ENCODE measurements at regions not wholly inside any gene's neighbourhood (a gene's known extent, or its start where the extent isn't known, plus 50 kb on each side); places are given as distances from the start of the nearest gene placed in this dataset.

DNA sequence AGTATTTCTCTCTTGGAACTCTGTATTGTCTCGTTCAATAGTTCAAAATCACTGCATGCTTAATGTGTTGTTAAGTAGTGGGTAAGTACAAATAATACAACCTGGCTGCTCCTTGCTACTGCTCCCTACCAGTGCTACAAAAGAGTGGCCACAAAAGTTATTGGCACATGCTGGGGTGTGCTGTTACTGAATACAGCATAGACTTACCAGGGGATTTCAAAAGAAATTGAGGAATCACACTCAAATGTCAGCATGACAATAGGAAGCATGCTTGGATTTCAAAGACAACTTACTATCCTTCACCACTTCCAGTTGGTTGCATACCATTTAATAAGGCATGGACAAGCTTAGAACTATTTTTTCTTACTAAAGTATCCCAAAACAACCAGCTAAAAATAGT lies 1041.3 kb upstream of the SPRY2 start:
- TF ChIP-seq, protein P1, sequence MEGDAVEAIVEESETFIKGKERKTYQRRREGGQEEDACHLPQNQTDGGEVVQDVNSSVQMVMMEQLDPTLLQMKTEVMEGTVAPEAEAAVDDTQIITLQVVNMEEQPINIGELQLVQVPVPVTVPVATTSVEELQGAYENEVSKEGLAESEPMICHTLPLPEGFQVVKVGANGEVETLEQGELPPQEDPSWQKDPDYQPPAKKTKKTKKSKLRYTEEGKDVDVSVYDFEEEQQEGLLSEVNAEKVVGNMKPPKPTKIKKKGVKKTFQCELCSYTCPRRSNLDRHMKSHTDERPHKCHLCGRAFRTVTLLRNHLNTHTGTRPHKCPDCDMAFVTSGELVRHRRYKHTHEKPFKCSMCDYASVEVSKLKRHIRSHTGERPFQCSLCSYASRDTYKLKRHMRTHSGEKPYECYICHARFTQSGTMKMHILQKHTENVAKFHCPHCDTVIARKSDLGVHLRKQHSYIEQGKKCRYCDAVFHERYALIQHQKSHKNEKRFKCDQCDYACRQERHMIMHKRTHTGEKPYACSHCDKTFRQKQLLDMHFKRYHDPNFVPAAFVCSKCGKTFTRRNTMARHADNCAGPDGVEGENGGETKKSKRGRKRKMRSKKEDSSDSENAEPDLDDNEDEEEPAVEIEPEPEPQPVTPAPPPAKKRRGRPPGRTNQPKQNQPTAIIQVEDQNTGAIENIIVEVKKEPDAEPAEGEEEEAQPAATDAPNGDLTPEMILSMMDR (conservative IDR thresholded peaks at IDR 0.05) = no peak
- no peak for TF ChIP-seq ZFX (IDR thresholded peaks at IDR 0.05)
